GM12878 (cell line): ENCODE measurements at regions not wholly inside any gene's neighbourhood (a gene's known extent, or its start where the extent isn't known, plus 50 kb on each side); places are given as distances from the start of the nearest gene placed in this dataset.

ENCODE experiments used
- ATAC-seq: fragments of 200-7000 bp; cut with Tn5 transposase; 3 replicates; pipeline ENCODE4 v1.9.1; 2020; ENCODE audit warnings: mild to moderate bottlenecking, moderate library complexity
- BruUV-seq: library from RNA; stranded (reverse); fragments of 400-500 nt; replicated peaks from 2 replicates; lab custom pipeline; 2021; lab: Mats Ljungman, UMichigan
- CTCF ChIA-PET: fragments of 300-600 bp; sonication (Branson Sonifier 250); formaldehyde crosslinking; extraction: SDS; loops from one replicate; lab custom pipeline; 2021; ENCODE audit warnings: inconsistent platforms; lab: Yijun Ruan, JAX
- POLR2A ChIA-PET: fragments of 350-600 bp; formaldehyde crosslinking; extraction: SDS; loops from one replicate; lab custom pipeline; 2021; ENCODE audit warnings: inconsistent platforms; lab: Charles Lee
- RAD21 ChIA-PET: fragments of 300-600 bp; sonication (Branson Sonifier 250); formaldehyde crosslinking; loops from one replicate; lab custom pipeline; 2023; ENCODE audit warnings: antibody characterized with exemption; ENCODE audit not compliant: unreplicated experiment; lab: Charles Lee
- SMC1A ChIA-PET: fragments of 300-600 bp; sonication (Branson Sonifier 250); formaldehyde crosslinking; loops from one replicate; lab custom pipeline; 2023; ENCODE audit not compliant: unreplicated experiment, uncharacterized antibody; lab: Charles Lee
- DNase-seq: peaks from one replicate; pipeline ENCODE4 v3.0.0-alpha.2; 2011; ENCODE audit warnings: low read depth, low spot score
- FAIRE-seq: peaks from 3 replicates; lab custom pipeline; 2011; peaks lifted over from hg19 to GRCh38; lab: Jason Lieb, UNC
- H2AFZ ChIP-seq: 2 replicates; pipeline ENCODE4 v1.6.0; 2011; ENCODE audit warnings: low read depth, low read length, control low read depth; ENCODE audit not compliant: control insufficient read depth
- H3K27ac ChIP-seq: 2 replicates; pipeline ENCODE4 v1.5.1; 2011; ENCODE audit warnings: control low read depth; ENCODE audit not compliant: control insufficient read depth, insufficient read depth
- H3K27me3 ChIP-seq, 2 experiments: replicated peaks in 1 of 2; 2 replicates each; pipeline versions ENCODE4 v1.6.0 to v1.6.1; 2011; ENCODE audit warnings: low read length in 1 of 2; ENCODE audit not compliant: control insufficient read depth in 2 of 2, insufficient read depth in 2 of 2
- H3K36me3 ChIP-seq, 2 experiments: 2 replicates each; pipeline ENCODE4 v1.5.1; 2011; ENCODE audit warnings: low read length in 1 of 2; ENCODE audit not compliant: control insufficient read depth in 2 of 2, insufficient read depth in 2 of 2
- H3K4me1 ChIP-seq: 2 replicates; pipeline ENCODE4 v1.6.1; 2011; ENCODE audit warnings: mild to moderate bottlenecking, low read length, moderate library complexity, mixed read lengths; ENCODE audit not compliant: control insufficient read depth, insufficient read depth
- H3K4me2 ChIP-seq: 2 replicates; pipeline ENCODE4 v1.6.0; 2011; ENCODE audit warnings: control low read depth; ENCODE audit not compliant: control insufficient read depth, insufficient read depth
- H3K4me3 ChIP-seq: fragments of 200-600 bp; sonication (generic); 2 replicates; pipeline ENCODE4 v1.5.1; 2016
- H3K79me2 ChIP-seq: 2 replicates; pipeline ENCODE4 v1.6.0; 2011; ENCODE audit warnings: low read length; ENCODE audit not compliant: control insufficient read depth, insufficient read depth
- H3K9ac ChIP-seq: 2 replicates; pipeline ENCODE4 v1.8.0; 2011; ENCODE audit warnings: low read length, control low read depth, mixed read lengths; ENCODE audit not compliant: control insufficient read depth, insufficient read depth
- H3K9me3 ChIP-seq: replicated peaks from 3 replicates; pipeline ENCODE4 v1.5.1; 2011; ENCODE audit warnings: mild to moderate bottlenecking, low read length; ENCODE audit not compliant: control insufficient read depth, insufficient read depth
- H4K20me1 ChIP-seq: 2 replicates; pipeline ENCODE4 v1.6.0; 2011; ENCODE audit not compliant: control insufficient read depth, insufficient read depth
- ETV6 ChIP-seq, 2 experiments: fragments of 450-650 bp in 1 of 2; IDR thresholded peaks in 1 of 2; conservative IDR thresholded peaks in 1 of 2; 2 replicates each; pipeline ENCODE4 v1.6.1; 2014; ENCODE audit warnings: antibody characterized with exemption in 1 of 2, borderline replicate concordance in 1 of 2, low read depth in 1 of 2, mild to moderate bottlenecking in 1 of 2, moderate library complexity in 1 of 2
- GATAD2B ChIP-seq: fragments of 450-650 bp; conservative IDR thresholded peaks from 2 replicates; pipeline ENCODE4 v1.6.1; 2017; ENCODE audit warnings: low read depth, mild to moderate bottlenecking, moderate library complexity
- MTA3 ChIP-seq: IDR thresholded peaks from 2 replicates; pipeline ENCODE4 v1.6.1; 2012; ENCODE audit warnings: low read length, inconsistent platforms, borderline replicate concordance
- MXI1 ChIP-seq: fragments of 150-350 bp; IDR thresholded peaks from 2 replicates; pipeline ENCODE4 v1.6.1; 2011; ENCODE audit warnings: low read depth, mild to moderate bottlenecking, inconsistent platforms, low read length, improper control_type of control experiment
- NFYA ChIP-seq: IDR thresholded peaks from 2 replicates; pipeline ENCODE4 v1.6.1; 2011; ENCODE audit warnings: low read depth, mild to moderate bottlenecking, low read length, improper control_type of control experiment, borderline replicate concordance
- NRF1 ChIP-seq: conservative IDR thresholded peaks from 2 replicates; pipeline ENCODE4 v1.6.1; 2011; ENCODE audit warnings: mild to moderate bottlenecking, low read depth, low read length, improper control_type of control experiment
- RAD51 ChIP-seq: fragments of 450-650 bp; IDR thresholded peaks from 2 replicates; pipeline ENCODE4 v1.6.1; 2016; ENCODE audit warnings: moderate library complexity, mild to moderate bottlenecking, inconsistent platforms
- WGBS: methylation state at CpG from one replicate; pipeline ENCODE4 v1.1.6; 2016; ENCODE audit warnings: low lambda C conversion rate; ENCODE audit not compliant: insufficient replicate concordance, insufficient coverage; ENCODE audit errors: missing lambda C conversion rate; 5-methylcytosine and 5-hydroxymethylcytosine counted together
- in situ Hi-C: fragments of 300-500 bp; cut with MboI; formaldehyde crosslinking; loops from 9 replicates; pipeline ENCODE4 v1.14.3; 2018; ENCODE audit warnings: mixed read lengths
- intact Hi-C: fragments of 100-400 bp; cut with micrococcal nuclease; formaldehyde crosslinking; loops from one replicate; pipeline ENCODE4 v1.14.2; 2022; ENCODE audit not compliant: unreplicated experiment
- TF ChIP-seq, protein P1 (sequence below): IDR thresholded peaks from 2 replicates; pipeline ENCODE4 v1.6.1; 2011; ENCODE audit warnings: low read depth, mild to moderate bottlenecking, low read length, moderate library complexity, borderline replicate concordance; ENCODE audit errors: extremely low read depth
- TF ChIP-seq, protein P2 (sequence below): fragments of 450-650 bp; IDR thresholded peaks from 2 replicates; pipeline ENCODE4 v1.6.1; 2017; ENCODE audit warnings: mild to moderate bottlenecking, moderate library complexity
- TF ChIP-seq, protein P3 (sequence below): IDR thresholded peaks from 2 replicates; pipeline ENCODE4 v1.6.1; 2011; ENCODE audit warnings: mild to moderate bottlenecking, low read depth, low read length, moderate library complexity; ENCODE audit not compliant: insufficient replicate concordance
- TF ChIP-seq, protein P4 (sequence below): fragments of 450-650 bp; IDR thresholded peaks from 2 replicates; pipeline ENCODE4 v1.6.1; 2017; ENCODE audit warnings: borderline replicate concordance

DNA sequence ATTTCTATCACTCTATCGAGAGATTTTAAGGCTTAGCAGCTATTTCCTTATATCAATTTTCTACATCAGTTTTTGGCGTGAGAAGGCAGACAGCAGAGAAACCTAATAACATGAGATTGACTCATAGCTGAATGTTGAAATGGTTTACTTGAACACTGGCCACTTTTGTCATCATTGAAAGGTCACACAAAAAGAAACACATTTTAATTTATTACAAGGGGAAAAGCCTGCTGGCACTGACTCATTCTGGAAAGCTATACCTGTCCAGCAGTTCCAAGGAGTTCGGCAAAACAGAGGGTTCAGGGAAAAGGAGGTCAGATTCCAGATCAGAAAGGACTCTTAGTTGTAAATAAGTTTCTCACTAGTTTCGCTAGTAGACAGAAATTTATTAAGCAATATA lies 566.4 kb downstream of the DNAH5 start:
- Histone ChIP-seq H2AFZ (no peak overlapping the region), H3K4me3 (no peak overlapping the region), H3K79me2 (no peaks in the 10 kb centered on the region), H3K4me1 (no peaks in the 10 kb centered on the region), H3K27ac (no peak overlapping the region), H3K4me2 (no peak overlapping the region), H3K36me3 (no peaks in the 10 kb centered on the region), H3K9ac (no peak overlapping the region), H3K27me3 (no peaks in the 10 kb centered on the region), H4K20me1 (no peaks in the 10 kb centered on the region), H3K9me3 (no peaks in the 10 kb centered on the region)
- ChIA-PET CTCF (interaction anchor here (1.5 kb wide), 1 partner anchor 100 kb away, joined by 3 read pairs; no protein-coding TSS in a partner anchor), POLR2A (no interaction called here), RAD21 (no interaction called here), SMC1A (no interaction called here)
- no TSS peak for BruUV-seq
- in situ Hi-C loops = no loop called here
- no peak for DNase-seq
- no peak for ATAC-seq
- FAIRE-seq = no peak
- 8% methylated on average over 4 of the region's 4 CpGs for WGBS
- intact Hi-C loops = no loop called here
- TF ChIP-seq, protein P1, sequence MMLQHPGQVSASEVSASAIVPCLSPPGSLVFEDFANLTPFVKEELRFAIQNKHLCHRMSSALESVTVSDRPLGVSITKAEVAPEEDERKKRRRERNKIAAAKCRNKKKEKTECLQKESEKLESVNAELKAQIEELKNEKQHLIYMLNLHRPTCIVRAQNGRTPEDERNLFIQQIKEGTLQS = no peak
- TF ChIP-seq, protein P2, sequence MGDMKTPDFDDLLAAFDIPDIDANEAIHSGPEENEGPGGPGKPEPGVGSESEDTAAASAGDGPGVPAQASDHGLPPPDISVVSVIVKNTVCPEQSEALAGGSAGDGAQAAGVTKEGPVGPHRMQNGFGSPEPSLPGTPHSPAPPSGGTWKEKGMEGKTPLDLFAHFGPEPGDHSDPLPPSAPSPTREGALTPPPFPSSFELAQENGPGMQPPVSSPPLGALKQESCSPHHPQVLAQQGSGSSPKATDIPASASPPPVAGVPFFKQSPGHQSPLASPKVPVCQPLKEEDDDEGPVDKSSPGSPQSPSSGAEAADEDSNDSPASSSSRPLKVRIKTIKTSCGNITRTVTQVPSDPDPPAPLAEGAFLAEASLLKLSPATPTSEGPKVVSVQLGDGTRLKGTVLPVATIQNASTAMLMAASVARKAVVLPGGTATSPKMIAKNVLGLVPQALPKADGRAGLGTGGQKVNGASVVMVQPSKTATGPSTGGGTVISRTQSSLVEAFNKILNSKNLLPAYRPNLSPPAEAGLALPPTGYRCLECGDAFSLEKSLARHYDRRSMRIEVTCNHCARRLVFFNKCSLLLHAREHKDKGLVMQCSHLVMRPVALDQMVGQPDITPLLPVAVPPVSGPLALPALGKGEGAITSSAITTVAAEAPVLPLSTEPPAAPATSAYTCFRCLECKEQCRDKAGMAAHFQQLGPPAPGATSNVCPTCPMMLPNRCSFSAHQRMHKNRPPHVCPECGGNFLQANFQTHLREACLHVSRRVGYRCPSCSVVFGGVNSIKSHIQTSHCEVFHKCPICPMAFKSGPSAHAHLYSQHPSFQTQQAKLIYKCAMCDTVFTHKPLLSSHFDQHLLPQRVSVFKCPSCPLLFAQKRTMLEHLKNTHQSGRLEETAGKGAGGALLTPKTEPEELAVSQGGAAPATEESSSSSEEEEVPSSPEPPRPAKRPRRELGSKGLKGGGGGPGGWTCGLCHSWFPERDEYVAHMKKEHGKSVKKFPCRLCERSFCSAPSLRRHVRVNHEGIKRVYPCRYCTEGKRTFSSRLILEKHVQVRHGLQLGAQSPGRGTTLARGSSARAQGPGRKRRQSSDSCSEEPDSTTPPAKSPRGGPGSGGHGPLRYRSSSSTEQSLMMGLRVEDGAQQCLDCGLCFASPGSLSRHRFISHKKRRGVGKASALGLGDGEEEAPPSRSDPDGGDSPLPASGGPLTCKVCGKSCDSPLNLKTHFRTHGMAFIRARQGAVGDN = no peak
- TF ChIP-seq RAD51 = no peak

DNA sequence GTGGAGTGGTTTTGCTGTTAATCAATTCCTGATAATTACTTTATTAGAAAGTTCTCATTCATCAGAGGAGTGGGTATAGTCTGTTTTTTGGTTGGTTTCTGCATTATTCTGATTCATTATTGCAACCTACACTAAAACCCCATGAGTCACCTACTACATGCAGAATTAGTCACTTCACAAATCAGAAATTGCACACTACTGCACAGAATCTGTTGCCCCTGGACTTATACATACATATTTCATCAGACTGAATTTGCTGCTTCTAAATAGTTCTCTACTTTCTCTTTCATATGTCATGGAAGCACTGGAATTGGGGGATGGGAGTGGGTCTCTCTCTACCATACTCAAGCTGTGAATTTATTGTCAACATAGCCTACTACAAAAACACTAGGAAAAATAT lies 585.1 kb downstream of the DNAH5 start:
- H3K9me3 ChIP-seq = no peaks in the 10 kb centered on the region
- CTCF ChIA-PET = no interaction called here
- no peaks in the 10 kb centered on the region for H3K79me2 ChIP-seq
- H3K27me3 ChIP-seq = no peaks in the 10 kb centered on the region
- H3K36me3 ChIP-seq = no peaks in the 10 kb centered on the region
- DNase-seq (no peak), ATAC-seq (no peak), FAIRE-seq (no peak)
- in situ Hi-C loops = no loop called here
- H3K4me2 ChIP-seq = no peak overlapping the region
- H3K9ac ChIP-seq = no peak overlapping the region
- H3K4me3 ChIP-seq = no peak overlapping the region
- no TSS peak for BruUV-seq
- SMC1A ChIA-PET = no interaction called here
- H3K4me1 ChIP-seq = no peaks in the 10 kb centered on the region
- POLR2A ChIA-PET = no interaction called here
- H3K27ac ChIP-seq = no peak overlapping the region
- RAD21 ChIA-PET = no interaction called here
- no peaks in the 10 kb centered on the region for H4K20me1 ChIP-seq
- no peak overlapping the region for H2AFZ ChIP-seq
- intact Hi-C loops = no loop called here
- TF ChIP-seq ETV6 (conservative IDR thresholded peaks at IDR 0.05 in 1 of 2, IDR thresholded peaks at IDR 0.05 in 1 of 2; ENCODE audit: borderline replicate concordance in 1 of 2, low read depth in 1 of 2) = no peak
- no peak for TF ChIP-seq NRF1
- TF ChIP-seq, protein P3, sequence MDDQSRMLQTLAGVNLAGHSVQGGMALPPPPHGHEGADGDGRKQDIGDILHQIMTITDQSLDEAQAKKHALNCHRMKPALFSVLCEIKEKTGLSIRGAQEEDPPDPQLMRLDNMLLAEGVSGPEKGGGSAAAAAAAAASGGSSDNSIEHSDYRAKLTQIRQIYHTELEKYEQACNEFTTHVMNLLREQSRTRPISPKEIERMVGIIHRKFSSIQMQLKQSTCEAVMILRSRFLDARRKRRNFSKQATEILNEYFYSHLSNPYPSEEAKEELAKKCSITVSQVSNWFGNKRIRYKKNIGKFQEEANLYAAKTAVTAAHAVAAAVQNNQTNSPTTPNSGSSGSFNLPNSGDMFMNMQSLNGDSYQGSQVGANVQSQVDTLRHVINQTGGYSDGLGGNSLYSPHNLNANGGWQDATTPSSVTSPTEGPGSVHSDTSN = no peak
- TF ChIP-seq NFYA = no peak
- no peak for TF ChIP-seq GATAD2B
- TF ChIP-seq, protein P4, sequence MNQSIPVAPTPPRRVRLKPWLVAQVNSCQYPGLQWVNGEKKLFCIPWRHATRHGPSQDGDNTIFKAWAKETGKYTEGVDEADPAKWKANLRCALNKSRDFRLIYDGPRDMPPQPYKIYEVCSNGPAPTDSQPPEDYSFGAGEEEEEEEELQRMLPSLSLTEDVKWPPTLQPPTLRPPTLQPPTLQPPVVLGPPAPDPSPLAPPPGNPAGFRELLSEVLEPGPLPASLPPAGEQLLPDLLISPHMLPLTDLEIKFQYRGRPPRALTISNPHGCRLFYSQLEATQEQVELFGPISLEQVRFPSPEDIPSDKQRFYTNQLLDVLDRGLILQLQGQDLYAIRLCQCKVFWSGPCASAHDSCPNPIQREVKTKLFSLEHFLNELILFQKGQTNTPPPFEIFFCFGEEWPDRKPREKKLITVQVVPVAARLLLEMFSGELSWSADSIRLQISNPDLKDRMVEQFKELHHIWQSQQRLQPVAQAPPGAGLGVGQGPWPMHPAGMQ = no peak
- TF ChIP-seq MTA3 = no peak
- TF ChIP-seq MXI1 = no peak
